ENCODE measurements at regions not wholly inside any gene's neighbourhood (a gene's known extent, or its start where the extent isn't known, plus 50 kb on each side); places are given as distances from the start of the nearest gene placed in this dataset.

DNA sequence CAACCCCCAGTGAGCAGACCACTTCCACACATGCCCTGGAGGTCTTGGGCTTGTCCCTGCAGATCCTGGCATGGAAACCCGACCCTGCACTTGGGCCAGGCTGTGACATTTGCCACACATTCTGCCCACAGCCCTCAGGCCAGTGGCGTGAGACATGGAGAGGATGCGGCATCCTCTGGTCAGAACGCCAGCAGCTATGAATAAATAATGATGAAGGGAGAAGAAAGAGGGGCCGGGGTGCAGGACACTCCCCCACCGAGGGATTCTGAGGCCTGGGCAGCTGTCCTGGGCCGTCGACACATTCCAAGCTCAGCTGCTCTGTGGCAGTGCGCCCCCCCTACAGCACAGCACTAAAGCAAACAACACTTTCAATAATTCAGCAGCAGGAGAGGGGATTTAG is 148.8 kb downstream of the ENGASE start:
- TF ChIP-seq, protein P1, sequence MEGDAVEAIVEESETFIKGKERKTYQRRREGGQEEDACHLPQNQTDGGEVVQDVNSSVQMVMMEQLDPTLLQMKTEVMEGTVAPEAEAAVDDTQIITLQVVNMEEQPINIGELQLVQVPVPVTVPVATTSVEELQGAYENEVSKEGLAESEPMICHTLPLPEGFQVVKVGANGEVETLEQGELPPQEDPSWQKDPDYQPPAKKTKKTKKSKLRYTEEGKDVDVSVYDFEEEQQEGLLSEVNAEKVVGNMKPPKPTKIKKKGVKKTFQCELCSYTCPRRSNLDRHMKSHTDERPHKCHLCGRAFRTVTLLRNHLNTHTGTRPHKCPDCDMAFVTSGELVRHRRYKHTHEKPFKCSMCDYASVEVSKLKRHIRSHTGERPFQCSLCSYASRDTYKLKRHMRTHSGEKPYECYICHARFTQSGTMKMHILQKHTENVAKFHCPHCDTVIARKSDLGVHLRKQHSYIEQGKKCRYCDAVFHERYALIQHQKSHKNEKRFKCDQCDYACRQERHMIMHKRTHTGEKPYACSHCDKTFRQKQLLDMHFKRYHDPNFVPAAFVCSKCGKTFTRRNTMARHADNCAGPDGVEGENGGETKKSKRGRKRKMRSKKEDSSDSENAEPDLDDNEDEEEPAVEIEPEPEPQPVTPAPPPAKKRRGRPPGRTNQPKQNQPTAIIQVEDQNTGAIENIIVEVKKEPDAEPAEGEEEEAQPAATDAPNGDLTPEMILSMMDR (conservative IDR thresholded peaks at IDR 0.05; ENCODE audit: low read depth, low read length): no peak
- no peak for TF ChIP-seq EZH2 (IDR thresholded peaks at IDR 0.05; ENCODE audit: low read length, unreplicated experiment)
